SK-N-SH (cell line): ENCODE measurements at regions not wholly inside any gene's neighbourhood (a gene's known extent, or its start where the extent isn't known, plus 50 kb on each side); places are given as distances from the start of the nearest gene placed in this dataset.

ENCODE experiments used
- CTCF ChIA-PET: fragments of 300-600, 350-600 bp; formaldehyde crosslinking; extraction: SDS; loops from one replicate; lab custom pipeline; 2021; lab: Yijun Ruan, JAX
- POLR2A ChIA-PET: fragments of 350-600 bp; sonication (Branson Sonifier 250); formaldehyde crosslinking; extraction: SDS; loops from one replicate; lab custom pipeline; 2020; ENCODE audit warnings: antibody characterized with exemption, inconsistent platforms; lab: Yijun Ruan, JAX
- DNase-seq: peaks from one replicate; pipeline ENCODE4 v3.0.0; 2012
- H2AFZ ChIP-seq: fragments of 200-600 bp; sonication (generic); 2 replicates; pipeline ENCODE4 v1.8.1; 2016; ENCODE audit warnings: antibody characterized with exemption, mild to moderate bottlenecking, low read depth
- H3F3A ChIP-seq: fragments of 200-600 bp; sonication (generic); replicated peaks from 2 replicates; pipeline ENCODE3; 2016; ENCODE audit warnings: antibody characterized with exemption, mild to moderate bottlenecking; ENCODE audit not compliant: insufficient read depth
- H3K27ac ChIP-seq, 2 experiments: fragments of 200-500 bp in 1 of 2; fragments of 200-600 bp in 1 of 2; sonication (Bioruptor generic) in 1 of 2; sonication (generic), shearing (Covaris generic) in 1 of 2; 2 replicates each; pipeline versions ENCODE4 v1.5.1 to v1.6.1; 2014 to 2016; ENCODE audit warnings: low read depth in 2 of 2, inconsistent platforms in 1 of 2, low read length in 1 of 2, mild to moderate bottlenecking in 1 of 2, mixed read lengths in 1 of 2
- H3K27me3 ChIP-seq: fragments of 200-600 bp; sonication (generic), shearing (Covaris generic); 2 replicates; pipeline ENCODE4 v1.6.1; 2016; ENCODE audit warnings: mixed run types; ENCODE audit not compliant: insufficient read depth
- H3K36me3 ChIP-seq, 2 experiments: fragments of 200-500 bp in 1 of 2; fragments of 200-600 bp in 1 of 2; sonication (Bioruptor generic) in 1 of 2; sonication (generic) in 1 of 2; replicated peaks in 1 of 2; 2 replicates each; pipeline versions ENCODE3 to v1.5.1; 2014 to 2016; ENCODE audit warnings: low read length in 1 of 2, mild to moderate bottlenecking in 1 of 2; ENCODE audit not compliant: insufficient read depth in 2 of 2, control insufficient read depth in 1 of 2
- H3K4me1 ChIP-seq, 2 experiments: fragments of 200-500 bp in 1 of 2; fragments of 200-600 bp in 1 of 2; sonication (Bioruptor generic) in 1 of 2; sonication (generic), shearing (Covaris generic) in 1 of 2; 2 replicates each; pipeline versions ENCODE4 v1.5.1 to v1.6.1; 2014 to 2016; ENCODE audit warnings: low read depth in 1 of 2, low read length in 1 of 2, mixed run types in 1 of 2; ENCODE audit not compliant: insufficient read depth in 2 of 2, control insufficient read depth in 1 of 2
- H3K4me2 ChIP-seq: fragments of 200-600 bp; sonication (generic), shearing (Covaris generic); 2 replicates; pipeline ENCODE4 v1.6.1; 2017; ENCODE audit warnings: mixed run types
- H3K4me3 ChIP-seq, 2 experiments: fragments of 200-500 bp in 1 of 2; fragments of 200-600 bp in 1 of 2; sonication (Bioruptor generic) in 1 of 2; sonication (generic), shearing (Covaris generic) in 1 of 2; 2 replicates each; pipeline versions ENCODE4 v1.5.1 to v1.8.1; 2014 to 2016; ENCODE audit warnings: low read depth in 2 of 2, inconsistent platforms in 1 of 2, low read length in 1 of 2, mild to moderate bottlenecking in 1 of 2, mixed read lengths in 1 of 2, moderate library complexity in 1 of 2
- H3K79me2 ChIP-seq: fragments of 200-600 bp; sonication (generic); 2 replicates; pipeline ENCODE4 v1.8.1; 2017; ENCODE audit warnings: mild to moderate bottlenecking; ENCODE audit not compliant: insufficient read depth
- H3K9ac ChIP-seq: fragments of 200-600 bp; sonication (generic); 2 replicates; pipeline ENCODE4 v1.6.1; 2017; ENCODE audit warnings: mixed run types
- H3K9me2 ChIP-seq: fragments of 200-600 bp; sonication (generic); 2 replicates; pipeline ENCODE4 v1.6.1; 2017; ENCODE audit warnings: mixed run types
- H3K9me3 ChIP-seq: fragments of 200-600 bp; sonication (generic); 2 replicates; pipeline ENCODE4 v1.6.1; 2017; ENCODE audit warnings: mixed run types, mild to moderate bottlenecking, moderate library complexity
- H4K20me1 ChIP-seq: fragments of 200-600 bp; sonication (generic); 2 replicates; pipeline ENCODE4 v1.6.1; 2017; ENCODE audit warnings: mild to moderate bottlenecking, mixed run types; ENCODE audit not compliant: insufficient read depth
- FOSL2 ChIP-seq: IDR thresholded peaks from 2 replicates; pipeline ENCODE4 v1.4.0; 2012; ENCODE audit warnings: low read depth, mild to moderate bottlenecking, moderate library complexity, borderline replicate concordance
- FOXJ3 ChIP-seq: sonication (generic); formaldehyde crosslinking; IDR thresholded peaks from 2 replicates; pipeline ENCODE4 v1.5.1; 2020; ENCODE audit warnings: mild to moderate bottlenecking, missing genetic modification reagents
- FOXM1 ChIP-seq: IDR thresholded peaks from 2 replicates; pipeline ENCODE4 v1.4.0; 2012; ENCODE audit warnings: low read depth, mild to moderate bottlenecking
- GABPA ChIP-seq: IDR thresholded peaks from 2 replicates; pipeline ENCODE4 v1.4.0; 2012; ENCODE audit warnings: low read depth, mild to moderate bottlenecking
- GATA2 ChIP-seq: sonication (generic); formaldehyde crosslinking; IDR thresholded peaks from 2 replicates; pipeline ENCODE4 v1.5.0; 2020; ENCODE audit warnings: mild to moderate bottlenecking, missing genetic modification reagents
- NRF1 ChIP-seq: IDR thresholded peaks from 2 replicates; pipeline ENCODE4 v1.6.1; 2012; ENCODE audit warnings: low read depth, mild to moderate bottlenecking, low read length
- RCOR1 ChIP-seq: fragments of 150-350 bp; IDR thresholded peaks from 2 replicates; pipeline ENCODE4 v1.6.1; 2017; ENCODE audit warnings: antibody characterized with exemption, low read length
- RFX5 ChIP-seq: IDR thresholded peaks from 2 replicates; pipeline ENCODE4 v1.6.1; 2012; ENCODE audit warnings: mild to moderate bottlenecking, improper control_type of control experiment, low read length
- SIN3A ChIP-seq: IDR thresholded peaks from 2 replicates; pipeline ENCODE4 v1.6.1; 2012; ENCODE audit warnings: low read depth, mild to moderate bottlenecking, low read length, moderate library complexity, borderline replicate concordance
- TCF12 ChIP-seq: IDR thresholded peaks from 2 replicates; pipeline ENCODE4 v1.4.0; 2012
- TEAD4 ChIP-seq: IDR thresholded peaks from 2 replicates; pipeline ENCODE4 v1.4.0; 2012; ENCODE audit warnings: mild to moderate bottlenecking, borderline replicate concordance; ENCODE audit not compliant: insufficient read depth
- TF ChIP-seq, protein P1 (sequence below): IDR thresholded peaks from 2 replicates; pipeline ENCODE4 v1.6.1; 2012; ENCODE audit warnings: mild to moderate bottlenecking, low read depth, low read length, moderate library complexity
- TF ChIP-seq, protein P2 (sequence below): IDR thresholded peaks from 2 replicates; pipeline ENCODE4 v1.4.0; 2012; ENCODE audit warnings: low read depth
- TF ChIP-seq, protein P3 (sequence below): fragments of 150-350 bp; IDR thresholded peaks from 2 replicates; pipeline ENCODE4 v1.6.1; 2016; ENCODE audit warnings: mild to moderate bottlenecking, low read depth, low read length
- TF ChIP-seq, protein P4 (sequence below): IDR thresholded peaks from 2 replicates; pipeline ENCODE4 v1.4.0; 2012; ENCODE audit warnings: low read depth, borderline replicate concordance
- TF ChIP-seq, protein P5 (sequence below): IDR thresholded peaks from 2 replicates; pipeline ENCODE4; 2012

DNA sequence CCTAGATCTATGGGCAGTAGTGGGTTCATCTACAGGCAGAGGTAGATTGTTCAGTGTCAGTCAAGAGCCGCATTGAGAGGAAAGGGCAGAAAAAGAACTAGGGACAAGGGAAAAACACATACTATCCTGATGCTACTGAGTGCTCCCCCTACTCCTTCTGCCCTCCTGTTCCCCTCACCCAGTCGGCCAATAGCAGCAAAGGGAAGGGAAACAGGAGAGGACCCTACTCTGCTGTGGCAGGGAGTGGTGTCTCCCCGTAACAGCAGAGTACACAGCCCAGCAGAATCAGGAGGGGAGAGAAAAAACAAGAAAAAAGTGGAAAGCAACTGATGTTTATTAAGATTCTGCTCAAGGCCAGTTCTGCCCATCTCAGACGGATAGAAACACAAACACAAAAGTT lies 136.1 kb upstream of the CCDC150 start (continued):
- TF ChIP-seq FOXJ3 (CRISPR knock-in tag) (no peak), GATA2 (CRISPR knock-in tag) (no peak), SIN3A (no peak), RFX5 (no peak), GABPA (no peak)
- TF ChIP-seq, protein P1, sequence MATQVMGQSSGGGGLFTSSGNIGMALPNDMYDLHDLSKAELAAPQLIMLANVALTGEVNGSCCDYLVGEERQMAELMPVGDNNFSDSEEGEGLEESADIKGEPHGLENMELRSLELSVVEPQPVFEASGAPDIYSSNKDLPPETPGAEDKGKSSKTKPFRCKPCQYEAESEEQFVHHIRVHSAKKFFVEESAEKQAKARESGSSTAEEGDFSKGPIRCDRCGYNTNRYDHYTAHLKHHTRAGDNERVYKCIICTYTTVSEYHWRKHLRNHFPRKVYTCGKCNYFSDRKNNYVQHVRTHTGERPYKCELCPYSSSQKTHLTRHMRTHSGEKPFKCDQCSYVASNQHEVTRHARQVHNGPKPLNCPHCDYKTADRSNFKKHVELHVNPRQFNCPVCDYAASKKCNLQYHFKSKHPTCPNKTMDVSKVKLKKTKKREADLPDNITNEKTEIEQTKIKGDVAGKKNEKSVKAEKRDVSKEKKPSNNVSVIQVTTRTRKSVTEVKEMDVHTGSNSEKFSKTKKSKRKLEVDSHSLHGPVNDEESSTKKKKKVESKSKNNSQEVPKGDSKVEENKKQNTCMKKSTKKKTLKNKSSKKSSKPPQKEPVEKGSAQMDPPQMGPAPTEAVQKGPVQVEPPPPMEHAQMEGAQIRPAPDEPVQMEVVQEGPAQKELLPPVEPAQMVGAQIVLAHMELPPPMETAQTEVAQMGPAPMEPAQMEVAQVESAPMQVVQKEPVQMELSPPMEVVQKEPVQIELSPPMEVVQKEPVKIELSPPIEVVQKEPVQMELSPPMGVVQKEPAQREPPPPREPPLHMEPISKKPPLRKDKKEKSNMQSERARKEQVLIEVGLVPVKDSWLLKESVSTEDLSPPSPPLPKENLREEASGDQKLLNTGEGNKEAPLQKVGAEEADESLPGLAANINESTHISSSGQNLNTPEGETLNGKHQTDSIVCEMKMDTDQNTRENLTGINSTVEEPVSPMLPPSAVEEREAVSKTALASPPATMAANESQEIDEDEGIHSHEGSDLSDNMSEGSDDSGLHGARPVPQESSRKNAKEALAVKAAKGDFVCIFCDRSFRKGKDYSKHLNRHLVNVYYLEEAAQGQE: no peak

DNA sequence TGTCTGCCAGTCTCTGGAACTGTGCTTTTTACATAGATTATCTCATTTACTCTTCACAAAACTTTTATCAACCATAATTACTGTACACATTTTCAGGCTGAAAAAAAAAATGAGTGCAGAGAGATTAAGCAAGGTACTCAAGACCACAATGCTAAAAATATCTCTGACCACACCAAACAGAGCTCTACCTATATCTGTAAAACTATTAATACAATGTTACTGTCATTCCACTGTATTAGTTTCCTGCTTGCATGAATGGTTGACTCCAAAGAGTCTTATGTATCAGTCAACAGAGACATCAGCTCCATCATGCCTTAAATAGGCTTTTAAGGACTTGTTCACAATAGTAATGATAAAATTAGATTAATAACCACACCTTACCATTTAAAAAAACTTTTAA lies 134.7 kb upstream of the CCDC150 start:
- ChIA-PET CTCF (no interaction called here), POLR2A (no interaction called here)
- H2AFZ ChIP-seq: no peak overlapping the region
- H3K27ac ChIP-seq: no peak overlapping the region
- no peak for DNase-seq
- no peaks in the 10 kb centered on the region for H3F3A ChIP-seq
- no peak overlapping the region for H3K9ac ChIP-seq
- no peaks in the 10 kb centered on the region for H3K36me3 ChIP-seq
- no peak overlapping the region for H3K4me3 ChIP-seq
- no peaks in the 10 kb centered on the region for H4K20me1 ChIP-seq
- no peaks in the 10 kb centered on the region for H3K79me2 ChIP-seq
- H3K9me2 ChIP-seq: no peaks in the 10 kb centered on the region
- H3K9me3 ChIP-seq: no peaks in the 10 kb centered on the region; the same call in 1 of the 2 replicates
- H3K4me1 ChIP-seq: no peaks in the 10 kb centered on the region
- H3K4me2 ChIP-seq: no peak overlapping the region
- no peaks in the 10 kb centered on the region for H3K27me3 ChIP-seq
- TF ChIP-seq FOSL2 (no peak), FOXJ3 (CRISPR knock-in tag) (no peak), TEAD4 (no peak), GATA2 (CRISPR knock-in tag) (no peak), SIN3A (no peak), RCOR1 (no peak), TCF12 (no peak), NRF1 (no peak), FOXM1 (no peak)
- TF ChIP-seq, protein P2, sequence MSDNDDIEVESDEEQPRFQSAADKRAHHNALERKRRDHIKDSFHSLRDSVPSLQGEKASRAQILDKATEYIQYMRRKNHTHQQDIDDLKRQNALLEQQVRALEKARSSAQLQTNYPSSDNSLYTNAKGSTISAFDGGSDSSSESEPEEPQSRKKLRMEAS: no peak
- TF ChIP-seq, protein P3, sequence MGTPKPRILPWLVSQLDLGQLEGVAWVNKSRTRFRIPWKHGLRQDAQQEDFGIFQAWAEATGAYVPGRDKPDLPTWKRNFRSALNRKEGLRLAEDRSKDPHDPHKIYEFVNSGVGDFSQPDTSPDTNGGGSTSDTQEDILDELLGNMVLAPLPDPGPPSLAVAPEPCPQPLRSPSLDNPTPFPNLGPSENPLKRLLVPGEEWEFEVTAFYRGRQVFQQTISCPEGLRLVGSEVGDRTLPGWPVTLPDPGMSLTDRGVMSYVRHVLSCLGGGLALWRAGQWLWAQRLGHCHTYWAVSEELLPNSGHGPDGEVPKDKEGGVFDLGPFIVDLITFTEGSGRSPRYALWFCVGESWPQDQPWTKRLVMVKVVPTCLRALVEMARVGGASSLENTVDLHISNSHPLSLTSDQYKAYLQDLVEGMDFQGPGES: no peak
- TF ChIP-seq, protein P4, sequence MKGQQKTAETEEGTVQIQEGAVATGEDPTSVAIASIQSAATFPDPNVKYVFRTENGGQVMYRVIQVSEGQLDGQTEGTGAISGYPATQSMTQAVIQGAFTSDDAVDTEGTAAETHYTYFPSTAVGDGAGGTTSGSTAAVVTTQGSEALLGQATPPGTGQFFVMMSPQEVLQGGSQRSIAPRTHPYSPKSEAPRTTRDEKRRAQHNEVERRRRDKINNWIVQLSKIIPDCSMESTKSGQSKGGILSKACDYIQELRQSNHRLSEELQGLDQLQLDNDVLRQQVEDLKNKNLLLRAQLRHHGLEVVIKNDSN: no peak
- TF ChIP-seq, protein P5, sequence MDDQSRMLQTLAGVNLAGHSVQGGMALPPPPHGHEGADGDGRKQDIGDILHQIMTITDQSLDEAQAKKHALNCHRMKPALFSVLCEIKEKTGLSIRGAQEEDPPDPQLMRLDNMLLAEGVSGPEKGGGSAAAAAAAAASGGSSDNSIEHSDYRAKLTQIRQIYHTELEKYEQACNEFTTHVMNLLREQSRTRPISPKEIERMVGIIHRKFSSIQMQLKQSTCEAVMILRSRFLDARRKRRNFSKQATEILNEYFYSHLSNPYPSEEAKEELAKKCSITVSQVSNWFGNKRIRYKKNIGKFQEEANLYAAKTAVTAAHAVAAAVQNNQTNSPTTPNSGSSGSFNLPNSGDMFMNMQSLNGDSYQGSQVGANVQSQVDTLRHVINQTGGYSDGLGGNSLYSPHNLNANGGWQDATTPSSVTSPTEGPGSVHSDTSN: no peak
